Cardiac muscle cell (in vitro differentiated cells and primary cell): ENCODE measurements at regions not wholly inside any gene's neighbourhood (a gene's known extent, or its start where the extent isn't known, plus 50 kb on each side); places are given as distances from the start of the nearest gene placed in this dataset.

Source experiments
- DNase-seq, 2 donors: peaks; one replicate each; pipeline versions ENCODE4 v3.0.0 to v3.0.0-alpha.2; 2010 to 2017; ENCODE audit warnings: low read depth in 1 of 2, low spot score in 1 of 2
- H3K27ac ChIP-seq: fragments of 200-600 bp; sonication (generic); 2 replicates; pipeline ENCODE4 v1.5.1; 2016
- H3K27me3 ChIP-seq: fragments of 200-600 bp; sonication (generic); 2 replicates; pipeline ENCODE4 v1.6.0; 2016; ENCODE audit warnings: control low read depth
- H3K36me3 ChIP-seq: fragments of 200-600 bp; sonication (generic); 2 replicates; pipeline ENCODE4 v1.5.1; 2016; ENCODE audit warnings: control low read depth
- H3K4me1 ChIP-seq: fragments of 200-600 bp; sonication (generic); 2 replicates; pipeline ENCODE4 v1.8.1; 2017; ENCODE audit warnings: low read depth, mild to moderate bottlenecking, mixed run types
- H3K4me3 ChIP-seq: fragments of 200-600 bp; sonication (generic); 2 replicates; pipeline ENCODE4 v1.5.1; 2016; ENCODE audit warnings: mild to moderate bottlenecking
- H3K9me3 ChIP-seq: fragments of 200-600 bp; sonication (generic); 2 replicates; pipeline ENCODE4 v1.5.1; 2017; ENCODE audit warnings: low read depth, mild to moderate bottlenecking, control low read depth
- TF ChIP-seq, protein P1 (sequence below): IDR thresholded peaks from 2 replicates; pipeline ENCODE4 v1.5.1; 2012; ENCODE audit warnings: low read depth, mild to moderate bottlenecking, low read length

DNA sequence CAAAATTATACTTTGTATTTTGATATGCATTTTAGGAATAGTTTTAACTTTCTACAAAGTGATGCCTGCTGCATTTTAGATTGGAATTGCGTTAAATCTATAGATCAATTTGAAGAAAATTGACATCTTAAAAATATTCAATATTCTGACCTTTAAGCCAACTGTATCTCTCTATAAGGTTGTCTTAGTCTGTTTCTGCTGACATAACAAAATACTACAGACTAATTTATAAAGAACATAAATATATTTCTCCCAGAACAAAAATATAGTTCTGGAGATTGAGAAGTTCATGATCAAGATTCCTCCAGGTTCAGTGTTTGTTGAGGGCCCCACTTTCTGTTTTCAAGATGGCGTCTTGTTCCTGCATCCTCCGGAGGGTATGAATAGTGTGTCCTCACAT lies 73.6 kb upstream of the NEGR1 start:
- H3K4me3 ChIP-seq = no peak overlapping the region
- no peaks in the 10 kb centered on the region for H3K9me3 ChIP-seq
- H3K27ac ChIP-seq = no peak overlapping the region
- TF ChIP-seq, protein P1, sequence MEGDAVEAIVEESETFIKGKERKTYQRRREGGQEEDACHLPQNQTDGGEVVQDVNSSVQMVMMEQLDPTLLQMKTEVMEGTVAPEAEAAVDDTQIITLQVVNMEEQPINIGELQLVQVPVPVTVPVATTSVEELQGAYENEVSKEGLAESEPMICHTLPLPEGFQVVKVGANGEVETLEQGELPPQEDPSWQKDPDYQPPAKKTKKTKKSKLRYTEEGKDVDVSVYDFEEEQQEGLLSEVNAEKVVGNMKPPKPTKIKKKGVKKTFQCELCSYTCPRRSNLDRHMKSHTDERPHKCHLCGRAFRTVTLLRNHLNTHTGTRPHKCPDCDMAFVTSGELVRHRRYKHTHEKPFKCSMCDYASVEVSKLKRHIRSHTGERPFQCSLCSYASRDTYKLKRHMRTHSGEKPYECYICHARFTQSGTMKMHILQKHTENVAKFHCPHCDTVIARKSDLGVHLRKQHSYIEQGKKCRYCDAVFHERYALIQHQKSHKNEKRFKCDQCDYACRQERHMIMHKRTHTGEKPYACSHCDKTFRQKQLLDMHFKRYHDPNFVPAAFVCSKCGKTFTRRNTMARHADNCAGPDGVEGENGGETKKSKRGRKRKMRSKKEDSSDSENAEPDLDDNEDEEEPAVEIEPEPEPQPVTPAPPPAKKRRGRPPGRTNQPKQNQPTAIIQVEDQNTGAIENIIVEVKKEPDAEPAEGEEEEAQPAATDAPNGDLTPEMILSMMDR = no peak
- no peaks in the 10 kb centered on the region for H3K27me3 ChIP-seq
- no peaks in the 10 kb centered on the region for H3K4me1 ChIP-seq
- no peak for DNase-seq
- no peaks in the 10 kb centered on the region for H3K36me3 ChIP-seq

DNA sequence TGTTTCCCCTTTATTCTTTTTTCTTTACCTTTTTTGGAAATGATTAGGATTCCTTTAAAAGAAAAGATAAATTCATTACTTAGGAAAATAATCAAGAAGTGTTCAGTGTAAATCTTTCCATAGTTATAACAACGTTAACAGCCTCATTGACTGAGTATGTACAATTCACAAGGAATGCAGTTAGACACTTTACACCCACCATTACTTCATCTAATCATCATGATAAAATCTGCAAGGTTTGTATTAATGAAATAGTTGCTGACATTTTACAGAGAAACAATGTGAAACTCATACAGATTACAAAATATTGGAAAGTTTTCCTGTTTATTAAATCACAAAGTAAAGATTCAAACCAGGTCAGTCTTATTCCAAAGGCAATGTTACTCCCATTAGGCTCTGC lies 59.3 kb upstream of the NEGR1 start:
- TF ChIP-seq, protein P1 = no peak
- Histone ChIP-seq H3K9me3 (no peaks in the 10 kb centered on the region), H3K27me3 (no peaks in the 10 kb centered on the region), H3K4me1 (no peaks in the 10 kb centered on the region), H3K27ac (no peak overlapping the region), H3K4me3 (no peak overlapping the region), H3K36me3 (no peaks in the 10 kb centered on the region)
- no peak for DNase-seq

DNA sequence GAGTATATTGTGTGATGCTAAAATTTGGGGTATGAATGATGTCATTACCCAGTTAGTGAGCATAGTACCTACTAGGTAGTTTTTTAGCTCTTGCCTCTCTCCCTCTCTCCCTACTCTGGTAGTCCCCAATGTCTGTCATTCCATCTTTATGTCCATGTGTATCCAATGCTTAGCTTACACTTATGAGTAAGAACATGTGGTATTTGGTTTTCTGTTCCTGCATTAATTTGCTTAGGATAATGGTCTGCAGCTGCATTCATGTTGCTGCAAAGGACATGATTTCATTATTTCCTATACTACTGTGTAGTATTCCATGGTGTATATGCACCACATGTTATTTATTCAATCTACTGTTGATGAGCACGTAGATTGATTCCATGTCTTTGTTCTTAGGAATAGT lies 54.4 kb upstream of the NEGR1 start:
- TF ChIP-seq, protein P1 = no peak
- no peak overlapping the region for H3K27ac ChIP-seq
- H3K4me1 ChIP-seq = no peaks in the 10 kb centered on the region
- H3K36me3 ChIP-seq = no peaks in the 10 kb centered on the region
- DNase-seq = no peak
- no peaks in the 10 kb centered on the region for H3K9me3 ChIP-seq
- no peak overlapping the region for H3K4me3 ChIP-seq
- H3K27me3 ChIP-seq = no peaks in the 10 kb centered on the region
